Breast epithelium (tissue), 3 donors: ENCODE measurements at regions not wholly inside any gene's neighbourhood (a gene's known extent, or its start where the extent isn't known, plus 50 kb on each side); places are given as distances from the start of the nearest gene placed in this dataset.

Experiments used
- POLR2A ChIP-seq: fragments of 450-650 bp; IDR thresholded peaks from one replicate; pipeline ENCODE4 v1.6.1; 2016; ENCODE audit warnings: antibody characterized with exemption, mild to moderate bottlenecking, moderate library complexity
- POLR2AphosphoS5 ChIP-seq, 3 donors: sonication (generic); formaldehyde crosslinking; IDR thresholded peaks; one replicate each; pipeline ENCODE4 v1.6.1; 2017; ENCODE audit warnings: antibody characterized with exemption in 3 of 3
- TF ChIP-seq, protein P1 (sequence below), 3 donors: fragments of 450-650 bp; IDR thresholded peaks; one replicate each; pipeline ENCODE4 v1.5.1; 2016 to 2017; ENCODE audit warnings: antibody characterized with exemption in 3 of 3, mild to moderate bottlenecking in 3 of 3, moderate library complexity in 3 of 3

DNA sequence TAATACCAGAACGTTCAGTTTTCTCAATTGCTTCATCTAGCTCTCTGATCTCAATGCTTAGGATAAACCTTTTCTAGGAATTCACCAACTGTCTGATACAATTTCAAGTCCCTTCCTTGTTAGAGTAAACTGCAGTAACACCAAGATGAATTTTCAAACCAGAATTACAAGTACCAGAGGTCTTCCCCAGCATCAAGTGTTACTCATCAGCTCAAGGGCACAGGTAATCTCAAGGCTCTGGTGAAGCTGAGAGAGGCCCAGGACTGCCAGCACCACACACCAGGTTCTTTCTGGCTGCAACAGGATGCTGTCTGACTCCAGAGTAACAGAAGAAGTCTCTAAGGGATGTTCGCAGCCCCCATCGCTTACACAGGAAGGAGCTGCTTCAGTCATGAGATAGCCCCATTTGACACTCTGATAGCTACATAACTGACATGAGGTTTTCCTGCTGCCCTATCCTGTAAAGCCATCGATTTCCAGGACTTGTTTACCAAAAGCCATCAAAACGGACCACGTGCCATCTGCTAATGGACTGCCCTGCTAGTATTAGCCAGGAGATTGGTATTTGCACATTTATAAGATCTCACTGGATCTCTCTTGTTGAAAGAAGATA, 549.4 kb downstream of the UTRN start:
- TF ChIP-seq POLR2A: no peak
- TF ChIP-seq, protein P1, sequence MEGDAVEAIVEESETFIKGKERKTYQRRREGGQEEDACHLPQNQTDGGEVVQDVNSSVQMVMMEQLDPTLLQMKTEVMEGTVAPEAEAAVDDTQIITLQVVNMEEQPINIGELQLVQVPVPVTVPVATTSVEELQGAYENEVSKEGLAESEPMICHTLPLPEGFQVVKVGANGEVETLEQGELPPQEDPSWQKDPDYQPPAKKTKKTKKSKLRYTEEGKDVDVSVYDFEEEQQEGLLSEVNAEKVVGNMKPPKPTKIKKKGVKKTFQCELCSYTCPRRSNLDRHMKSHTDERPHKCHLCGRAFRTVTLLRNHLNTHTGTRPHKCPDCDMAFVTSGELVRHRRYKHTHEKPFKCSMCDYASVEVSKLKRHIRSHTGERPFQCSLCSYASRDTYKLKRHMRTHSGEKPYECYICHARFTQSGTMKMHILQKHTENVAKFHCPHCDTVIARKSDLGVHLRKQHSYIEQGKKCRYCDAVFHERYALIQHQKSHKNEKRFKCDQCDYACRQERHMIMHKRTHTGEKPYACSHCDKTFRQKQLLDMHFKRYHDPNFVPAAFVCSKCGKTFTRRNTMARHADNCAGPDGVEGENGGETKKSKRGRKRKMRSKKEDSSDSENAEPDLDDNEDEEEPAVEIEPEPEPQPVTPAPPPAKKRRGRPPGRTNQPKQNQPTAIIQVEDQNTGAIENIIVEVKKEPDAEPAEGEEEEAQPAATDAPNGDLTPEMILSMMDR (IDR thresholded peaks at IDR 0.05): no peak
- no peak for TF ChIP-seq POLR2AphosphoS5 (IDR thresholded peaks at IDR 0.05)
